IMR-90 (cell line): ENCODE measurements at regions not wholly inside any gene's neighbourhood (a gene's known extent, or its start where the extent isn't known, plus 50 kb on each side); places are given as distances from the start of the nearest gene placed in this dataset.

Experiments
- ATAC-seq: fragments of 200-7000 bp; cut with Tn5 transposase; 2 replicates; pipeline ENCODE4 v1.9.1; 2020; ENCODE audit warnings: low read depth, mild to moderate bottlenecking, moderate library complexity
- BruUV-seq: library from RNA; stranded (reverse); fragments of 400-500 nt; replicated peaks from 2 replicates; lab custom pipeline; 2021; lab: Mats Ljungman, UMichigan
- CTCF ChIA-PET: fragments of 300-600 bp; formaldehyde crosslinking; extraction: SDS; loops from one replicate; lab custom pipeline; 2021; ENCODE audit warnings: antibody characterized with exemption; lab: Yijun Ruan, JAX
- POLR2A ChIA-PET: fragments of 300-600 bp; sonication (Branson Sonifier 250); formaldehyde crosslinking; loops from one replicate; lab custom pipeline; 2022; ENCODE audit warnings: antibody characterized with exemption; ENCODE audit not compliant: unreplicated experiment; lab: Charles Lee
- DNase-seq: peaks from one replicate; pipeline ENCODE4 v3.0.0; 2013
- H2AFZ ChIP-seq: replicated peaks from 2 replicates; pipeline ENCODE3; 2013; ENCODE audit warnings: low read length, mild to moderate bottlenecking; ENCODE audit not compliant: poor library complexity
- H2AK5ac ChIP-seq: 2 replicates; pipeline ENCODE4 v1.6.1; 2013; ENCODE audit warnings: low read depth, low read length, inconsistent platforms
- H2AK9ac ChIP-seq: replicated peaks from 2 replicates; pipeline ENCODE3; 2013; ENCODE audit warnings: mild to moderate bottlenecking, low read depth, low read length, moderate library complexity; ENCODE audit not compliant: poor library complexity
- H2BK120ac ChIP-seq: 2 replicates; pipeline ENCODE4 v1.6.1; 2013; ENCODE audit warnings: low read depth, low read length, inconsistent platforms
- H2BK15ac ChIP-seq: 3 replicates; pipeline ENCODE4 v1.6.1; 2013; ENCODE audit warnings: low read depth, low read length, inconsistent platforms
- H2BK20ac ChIP-seq: 2 replicates; pipeline ENCODE4 v1.6.1; 2013; ENCODE audit warnings: low read depth, mild to moderate bottlenecking, inconsistent platforms, low read length, moderate library complexity
- H2BK5ac ChIP-seq: 2 replicates; pipeline ENCODE4 v1.6.1; 2013; ENCODE audit warnings: mild to moderate bottlenecking, low read depth, low read length, inconsistent platforms; ENCODE audit not compliant: poor library complexity, severe bottlenecking
- H3K14ac ChIP-seq: replicated peaks from 2 replicates; pipeline ENCODE4 v1.6.1; 2013; ENCODE audit warnings: low read depth, low read length, inconsistent platforms
- H3K18ac ChIP-seq: 2 replicates; pipeline ENCODE4 v1.6.1; 2013; ENCODE audit warnings: low read depth, low read length, control low read depth
- H3K23ac ChIP-seq: 2 replicates; pipeline ENCODE4 v1.6.1; 2013; ENCODE audit warnings: low read depth, low read length, inconsistent platforms
- H3K27ac ChIP-seq: 2 replicates; pipeline ENCODE4 v1.5.1; 2013; ENCODE audit warnings: mild to moderate bottlenecking, control low read depth, low read length; ENCODE audit not compliant: insufficient read depth
- H3K27me3 ChIP-seq: 2 replicates; pipeline ENCODE4 v1.6.1; 2013; ENCODE audit warnings: low read length; ENCODE audit not compliant: control insufficient read depth, insufficient read depth
- H3K36me3 ChIP-seq: 2 replicates; pipeline ENCODE4 v1.6.1; 2013; ENCODE audit warnings: low read length, mixed read lengths; ENCODE audit not compliant: control insufficient read depth, insufficient read depth
- H3K4ac ChIP-seq: 2 replicates; pipeline ENCODE4 v1.6.1; 2013; ENCODE audit warnings: low read depth, low read length, inconsistent platforms
- H3K4me1 ChIP-seq: 2 replicates; pipeline ENCODE4 v1.6.1; 2013; ENCODE audit warnings: low read length, mixed read lengths; ENCODE audit not compliant: control insufficient read depth, insufficient read depth
- H3K4me2 ChIP-seq: 2 replicates; pipeline ENCODE4 v1.6.1; 2013; ENCODE audit warnings: low read depth, mild to moderate bottlenecking, control low read depth, low read length, moderate library complexity
- H3K4me3 ChIP-seq: 2 replicates; pipeline ENCODE4 v1.5.1; 2013; ENCODE audit warnings: low read depth, mild to moderate bottlenecking, control low read depth, low read length, moderate library complexity; ENCODE audit not compliant: insufficient read depth
- H3K56ac ChIP-seq: 2 replicates; pipeline ENCODE4 v1.6.1; 2013; ENCODE audit warnings: low read length, inconsistent platforms; ENCODE audit not compliant: insufficient read depth; ENCODE audit errors: extremely low read depth
- H3K79me1 ChIP-seq, 2 experiments: 2 replicates each; pipeline ENCODE4 v1.6.1; 2013; ENCODE audit warnings: low read length in 2 of 2, inconsistent platforms in 1 of 2, low read depth in 1 of 2
- H3K9ac ChIP-seq: 2 replicates; pipeline ENCODE4 v1.6.1; 2013; ENCODE audit warnings: low read depth, low read length, control low read depth
- H3K9me1 ChIP-seq: 2 replicates; pipeline ENCODE4 v1.6.1; 2013; ENCODE audit warnings: low read length, inconsistent platforms; ENCODE audit not compliant: insufficient read depth
- H3K9me3 ChIP-seq: 2 replicates; pipeline ENCODE4 v1.6.1; 2013; ENCODE audit warnings: low read length; ENCODE audit not compliant: control insufficient read depth, insufficient read depth
- H4K20me1 ChIP-seq: 2 replicates; pipeline ENCODE4 v1.6.1; 2013; ENCODE audit warnings: low read length, inconsistent platforms; ENCODE audit not compliant: insufficient read depth
- H4K5ac ChIP-seq: 2 replicates; pipeline ENCODE4 v1.6.1; 2013; ENCODE audit warnings: mild to moderate bottlenecking, low read depth, low read length, control low read depth
- H4K8ac ChIP-seq, 2 experiments: 2 replicates each; pipeline ENCODE4 v1.6.1; 2013; ENCODE audit warnings: low read depth in 2 of 2, low read length in 2 of 2, control low read depth in 1 of 2, inconsistent platforms in 1 of 2
- H4K91ac ChIP-seq: 2 replicates; pipeline ENCODE4 v1.6.1; 2013; ENCODE audit warnings: low read depth, low read length, inconsistent platforms; ENCODE audit not compliant: insufficient read depth
- CEBPB ChIP-seq: IDR thresholded peaks from 2 replicates; pipeline ENCODE4 v1.6.1; 2012; ENCODE audit warnings: low read depth, low read length, improper control_type of control experiment
- FOS ChIP-seq: fragments of 150-350 bp; IDR thresholded peaks from 2 replicates; pipeline ENCODE4 v1.6.1; 2016; ENCODE audit warnings: low read depth, low read length
- MAZ ChIP-seq: IDR thresholded peaks from 2 replicates; pipeline ENCODE4 v1.6.1; 2012; ENCODE audit warnings: low read depth, mild to moderate bottlenecking, low read length, improper control_type of control experiment, moderate library complexity, borderline replicate concordance
- NFE2L2 ChIP-seq: fragments of 150-350 bp; IDR thresholded peaks from 2 replicates; pipeline ENCODE4 v1.6.1; 2016; ENCODE audit warnings: low read depth, mild to moderate bottlenecking, low read length
- POLR2A ChIP-seq: IDR thresholded peaks from 2 replicates; pipeline ENCODE4 v1.6.1; 2012; ENCODE audit warnings: mild to moderate bottlenecking, low read depth, low read length
- RAD21 ChIP-seq: IDR thresholded peaks from 2 replicates; pipeline ENCODE4 v1.6.1; 2012; ENCODE audit warnings: low read length, improper control_type of control experiment
- RFX5 ChIP-seq: IDR thresholded peaks from 2 replicates; pipeline ENCODE4 v1.8.0; 2012; ENCODE audit warnings: low read depth, mild to moderate bottlenecking, low read length, moderate library complexity
- SMC3 ChIP-seq: fragments of 150-350 bp; IDR thresholded peaks from 2 replicates; pipeline ENCODE4 v1.6.1; 2016; ENCODE audit warnings: low read depth, mild to moderate bottlenecking, antibody characterized with exemption, low read length, moderate library complexity
- WGBS, 2 experiments: methylation state at CpG; one replicate each; pipeline versions ENCODE4 v1.1.5 to v1.1.7; 2013; ENCODE audit warnings: missing lambda C conversion rate in 2 of 2; ENCODE audit not compliant: insufficient read length in 1 of 2; ENCODE audit errors: extremely low coverage in 2 of 2; 5-methylcytosine and 5-hydroxymethylcytosine counted together
- dilution Hi-C: fragments of 300-500 bp; cut with HindIII; formaldehyde crosslinking; loops from one replicate; pipeline ENCODE4 v1.14.3; 2018; ENCODE audit warnings: low sequenced_read_pairs; ENCODE audit not compliant: unreplicated experiment
- in situ Hi-C: fragments of 300-500 bp; cut with MboI; formaldehyde crosslinking; loops from 3 replicates; pipeline ENCODE4 v1.14.3; 2019; ENCODE audit warnings: low sequenced_read_pairs, inconsistent platforms, mixed read lengths
- intact Hi-C: fragments of 100-400 bp; cut with micrococcal nuclease; formaldehyde crosslinking; loops from 2 replicates; pipeline ENCODE4 v1.10.0; 2022
- TF ChIP-seq, protein P1 (sequence below): conservative IDR thresholded peaks from 2 replicates; pipeline ENCODE4 v1.5.1; 2012; ENCODE audit warnings: mild to moderate bottlenecking, low read depth, low read length, improper control_type of control experiment

DNA sequence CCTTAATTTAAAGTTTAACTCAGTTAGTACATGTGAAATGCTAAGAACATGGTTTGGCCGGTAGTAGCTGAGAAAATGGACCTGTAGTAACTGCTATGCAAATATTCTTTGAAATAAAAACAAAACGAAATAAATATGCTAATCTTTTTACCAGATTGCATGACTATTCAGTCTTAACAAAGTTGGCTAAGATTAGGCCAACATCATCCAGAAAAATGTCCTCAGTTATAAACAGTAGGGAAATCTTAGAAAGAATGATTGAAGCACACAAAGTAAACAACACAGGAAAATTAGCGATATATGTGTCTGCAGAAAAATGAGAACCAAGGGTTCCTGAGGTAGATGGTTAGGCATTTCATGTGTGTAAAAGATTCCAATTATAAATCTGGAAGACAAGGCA, 832.1 kb downstream of the TUSC7 start:
- in situ Hi-C loops (loop anchor here (25.0 kb wide), 1 partner anchor 504 kb away; no protein-coding TSS in a partner anchor), intact Hi-C loops (no loop called here), dilution Hi-C loops (no loop called here)
- Histone ChIP-seq H3K9me3 (no peaks in the 10 kb centered on the region), H4K5ac (no peak overlapping the region), H2BK15ac (no peak overlapping the region), H3K36me3 (no peaks in the 10 kb centered on the region), H4K91ac (no peak overlapping the region), H2BK5ac (no peak overlapping the region), H4K20me1 (no peaks in the 10 kb centered on the region), H2BK20ac (no peak overlapping the region), H2AK9ac (no peak overlapping the region), H4K8ac (no peak overlapping the region), H2AFZ (no peak overlapping the region), H3K4me3 (no peak overlapping the region), H3K9ac (no peak overlapping the region), H3K18ac (no peak overlapping the region), H3K14ac (no peak overlapping the region), H3K56ac (no peak overlapping the region), H2BK120ac (no peak overlapping the region), H2AK5ac (no peak overlapping the region), H3K4ac (no peak overlapping the region), H3K4me1 (no peaks in the 10 kb centered on the region; the same call in 1 of the 2 replicates), H3K27ac (no peak overlapping the region), H3K23ac (no peak overlapping the region), H3K79me1 (no peaks in the 10 kb centered on the region), H3K9me1 (no peaks in the 10 kb centered on the region), H3K27me3 (no peaks in the 10 kb centered on the region), H3K4me2 (no peak overlapping the region)
- no TSS peak for BruUV-seq
- TF ChIP-seq, protein P1, sequence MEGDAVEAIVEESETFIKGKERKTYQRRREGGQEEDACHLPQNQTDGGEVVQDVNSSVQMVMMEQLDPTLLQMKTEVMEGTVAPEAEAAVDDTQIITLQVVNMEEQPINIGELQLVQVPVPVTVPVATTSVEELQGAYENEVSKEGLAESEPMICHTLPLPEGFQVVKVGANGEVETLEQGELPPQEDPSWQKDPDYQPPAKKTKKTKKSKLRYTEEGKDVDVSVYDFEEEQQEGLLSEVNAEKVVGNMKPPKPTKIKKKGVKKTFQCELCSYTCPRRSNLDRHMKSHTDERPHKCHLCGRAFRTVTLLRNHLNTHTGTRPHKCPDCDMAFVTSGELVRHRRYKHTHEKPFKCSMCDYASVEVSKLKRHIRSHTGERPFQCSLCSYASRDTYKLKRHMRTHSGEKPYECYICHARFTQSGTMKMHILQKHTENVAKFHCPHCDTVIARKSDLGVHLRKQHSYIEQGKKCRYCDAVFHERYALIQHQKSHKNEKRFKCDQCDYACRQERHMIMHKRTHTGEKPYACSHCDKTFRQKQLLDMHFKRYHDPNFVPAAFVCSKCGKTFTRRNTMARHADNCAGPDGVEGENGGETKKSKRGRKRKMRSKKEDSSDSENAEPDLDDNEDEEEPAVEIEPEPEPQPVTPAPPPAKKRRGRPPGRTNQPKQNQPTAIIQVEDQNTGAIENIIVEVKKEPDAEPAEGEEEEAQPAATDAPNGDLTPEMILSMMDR: no peak
- TF ChIP-seq NFE2L2: no peak
- TF ChIP-seq CEBPB: no peak
- TF ChIP-seq RFX5: no peak
- no peak for TF ChIP-seq SMC3
- no peak for TF ChIP-seq FOS
- no peak for TF ChIP-seq RAD21
- TF ChIP-seq MAZ: no peak
- no peak for TF ChIP-seq POLR2A
- POLR2A ChIA-PET: no interaction called here
- whole genome bisulfite sequencing, 2 experiments: no CpG with 5 or more reads among the region's 3 CpGs
- CTCF ChIA-PET: no interaction called here
- ATAC-seq (no peak; the same call in none of the 2 replicates), DNase-seq (no peak)
